Hepatocyte (in vitro differentiated cells): ENCODE measurements at regions not wholly inside any gene's neighbourhood (a gene's known extent, or its start where the extent isn't known, plus 50 kb on each side); places are given as distances from the start of the nearest gene placed in this dataset. TPM values are rescaled to one million over a fixed set of nuclear protein-coding genes. Genes with fewer than 3 reads are reported as not detected.

Source experiments
- DNase-seq: peaks from one replicate; pipeline ENCODE4 v3.0.0-alpha.2; 2016; ENCODE audit warnings: low spot score
- H2AFZ ChIP-seq: fragments of 200-600 bp; sonication (generic); 2 replicates; pipeline ENCODE4 v1.6.0; 2016; ENCODE audit warnings: antibody characterized with exemption, mild to moderate bottlenecking
- H3K27ac ChIP-seq: fragments of 200-600 bp; sonication (generic); 2 replicates; pipeline ENCODE4 v1.5.1; 2016; ENCODE audit warnings: mild to moderate bottlenecking
- H3K27me3 ChIP-seq: fragments of 200-600 bp; sonication (generic); 2 replicates; pipeline ENCODE4 v1.6.1; 2016
- H3K36me3 ChIP-seq: fragments of 200-600 bp; sonication (generic); replicated peaks from 2 replicates; pipeline ENCODE4 v1.5.1; 2016; ENCODE audit warnings: low read depth; ENCODE audit not compliant: insufficient read depth
- H3K4me1 ChIP-seq: fragments of 200-600 bp; sonication (generic); 2 replicates; pipeline ENCODE4 v1.5.1; 2016; ENCODE audit warnings: mild to moderate bottlenecking, moderate library complexity; ENCODE audit not compliant: insufficient read depth
- H3K4me2 ChIP-seq: fragments of 200-600 bp; sonication (generic); 2 replicates; pipeline ENCODE4 v1.6.0; 2016
- H3K4me3 ChIP-seq: fragments of 200-600 bp; sonication (generic); 2 replicates; pipeline ENCODE4 v1.5.1; 2016; ENCODE audit warnings: mild to moderate bottlenecking
- H3K79me2 ChIP-seq: fragments of 200-600 bp; sonication (generic); 2 replicates; pipeline ENCODE4 v1.6.0; 2017; ENCODE audit warnings: mild to moderate bottlenecking
- H3K9me2 ChIP-seq: fragments of 200-600 bp; sonication (generic); replicated peaks from 2 replicates; pipeline ENCODE4 v1.6.0; 2017; ENCODE audit warnings: mild to moderate bottlenecking; ENCODE audit not compliant: insufficient read depth
- H3K9me3 ChIP-seq: fragments of 200-600 bp; sonication (generic); 2 replicates; pipeline ENCODE4 v1.5.1; 2016; ENCODE audit warnings: low read depth, mild to moderate bottlenecking
- H4K20me1 ChIP-seq: fragments of 200-600 bp; sonication (generic); 2 replicates; pipeline ENCODE4 v1.6.0; 2016; ENCODE audit warnings: mild to moderate bottlenecking; ENCODE audit not compliant: insufficient read depth, poor library complexity, severe bottlenecking
- CTCF ChIP-seq: fragments of 200-600 bp; sonication (generic); IDR thresholded peaks from 2 replicates; pipeline ENCODE4 v1.5.1; 2016; ENCODE audit warnings: antibody characterized with exemption, mild to moderate bottlenecking; ENCODE audit not compliant: poor library complexity
- EZH2 ChIP-seq: fragments of 200-600 bp; sonication (generic); IDR thresholded peaks from 2 replicates; pipeline ENCODE4 v1.6.1; 2016; ENCODE audit warnings: antibody characterized with exemption, mild to moderate bottlenecking, borderline replicate concordance
- EZH2phosphoT487 ChIP-seq: fragments of 200-600 bp; sonication (generic); IDR thresholded peaks from one replicate; pipeline ENCODE4 v1.6.1; 2018; ENCODE audit warnings: antibody characterized with exemption, mild to moderate bottlenecking, low read depth, moderate library complexity; ENCODE audit not compliant: unreplicated experiment, severe bottlenecking
- WGBS: methylation state at CpG from one replicate; pipeline ENCODE4 v1.1.6; 2016; ENCODE audit warnings: low lambda C conversion rate; ENCODE audit errors: missing lambda C conversion rate; 5-methylcytosine and 5-hydroxymethylcytosine counted together
- small RNA-seq: library from RNA; depleted of rRNA; stranded (forward); fragments of <200 nt; gene quantifications from one replicate; pipeline ENCODE3, GENCODE V24; 2014

DNA sequence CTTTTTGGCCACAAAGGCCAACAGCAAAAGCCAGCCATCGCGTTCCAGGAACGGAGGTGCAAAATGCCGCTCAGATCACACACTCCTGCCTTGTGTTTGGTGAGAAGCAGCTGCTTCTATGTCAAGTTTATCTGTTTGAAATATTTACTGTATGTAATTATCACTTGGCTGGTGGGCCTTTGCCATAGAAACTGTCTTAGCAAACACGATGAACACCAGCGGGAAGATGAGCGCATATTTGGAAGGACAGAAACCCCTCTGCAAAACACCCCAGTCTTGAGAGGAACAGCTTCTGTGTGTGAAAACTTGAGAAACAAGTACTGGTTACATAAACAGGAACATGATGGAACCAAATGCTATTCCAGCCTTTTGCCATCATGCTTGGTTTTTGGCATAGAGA, 59.7 kb downstream of the SCG2 start:
- H4K20me1 ChIP-seq = no peaks in the 10 kb centered on the region
- DNase-seq = no peak
- H2AFZ ChIP-seq = no peak overlapping the region
- no peaks in the 10 kb centered on the region for H3K36me3 ChIP-seq
- 95% methylated on average over 7 of the region's 7 CpGs for WGBS
- TF ChIP-seq CTCF = no peak
- TF ChIP-seq EZH2 = no peak
- TF ChIP-seq EZH2phosphoT487 = no peak
- no peak overlapping the region for H3K4me2 ChIP-seq
- no peaks in the 10 kb centered on the region for H3K9me2 ChIP-seq
- no peaks in the 10 kb centered on the region for H3K27me3 ChIP-seq
- no peaks in the 10 kb centered on the region for H3K9me3 ChIP-seq
- H3K27ac ChIP-seq = no peak overlapping the region
- no peaks in the 10 kb centered on the region for H3K79me2 ChIP-seq
- no peak overlapping the region for H3K4me3 ChIP-seq
- H3K4me1 ChIP-seq = peaks cover 20% of the 10 kb centered on the region

DNA sequence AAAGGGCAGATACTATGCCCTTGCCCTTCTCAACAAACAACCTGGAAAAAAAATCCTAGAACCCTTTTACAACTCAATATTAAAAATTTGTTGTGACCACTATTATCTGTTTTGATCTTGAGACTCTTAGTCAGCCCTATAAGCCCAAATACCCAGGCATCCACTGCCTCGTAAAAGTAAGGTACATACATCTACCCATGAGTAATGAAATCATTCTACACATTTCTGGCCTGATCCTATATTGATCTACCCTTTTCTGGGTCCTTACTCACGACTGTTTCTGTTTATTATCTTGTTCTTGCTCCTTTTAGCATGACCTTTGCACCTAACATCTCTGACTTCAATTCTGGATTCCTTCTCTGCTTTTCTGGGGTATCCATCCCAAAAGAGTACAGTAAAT, 56.8 kb downstream of the SCG2 start:
- H3K36me3 ChIP-seq = no peaks in the 10 kb centered on the region
- no peak overlapping the region for H3K27ac ChIP-seq
- no peak for DNase-seq
- H3K4me1 ChIP-seq = peaks cover 3% of the 10 kb centered on the region
- no peak overlapping the region for H2AFZ ChIP-seq
- H4K20me1 ChIP-seq = no peaks in the 10 kb centered on the region
- H3K4me3 ChIP-seq = no peak overlapping the region
- H3K9me3 ChIP-seq = no peaks in the 10 kb centered on the region
- H3K4me2 ChIP-seq = no peak overlapping the region
- no peaks in the 10 kb centered on the region for H3K27me3 ChIP-seq
- H3K9me2 ChIP-seq = no peaks in the 10 kb centered on the region
- no peaks in the 10 kb centered on the region for H3K79me2 ChIP-seq
- TF ChIP-seq CTCF (no peak), EZH2 (no peak), EZH2phosphoT487 (no peak)
- 48% methylated on average over 2 of the region's 2 CpGs for WGBS

DNA sequence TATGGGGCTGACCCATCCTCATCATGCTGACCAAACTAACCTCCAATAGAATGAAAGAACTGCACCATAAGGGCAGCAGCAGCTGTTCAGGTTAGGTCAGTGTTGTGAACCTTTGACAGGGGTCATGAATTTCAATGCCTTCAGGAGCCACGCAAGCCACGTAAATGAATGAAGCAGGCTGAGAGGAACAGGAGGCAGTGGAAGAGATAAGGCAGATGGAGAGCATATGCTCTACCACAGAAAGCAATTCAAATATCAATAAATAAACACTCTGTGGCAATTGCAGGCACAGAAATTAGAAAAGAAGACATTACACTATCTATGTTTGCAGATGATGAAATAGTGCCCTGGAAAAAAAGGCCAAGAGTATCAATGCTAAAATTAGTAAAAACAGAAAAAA, 56.3 kb downstream of the SCG2 start:
- no peaks in the 10 kb centered on the region for H3K9me2 ChIP-seq
- H3K36me3 ChIP-seq = no peaks in the 10 kb centered on the region
- WGBS = 48% methylated on average over 2 of the region's 2 CpGs
- H4K20me1 ChIP-seq = no peaks in the 10 kb centered on the region
- DNase-seq = no peak
- no peak overlapping the region for H3K4me2 ChIP-seq
- no peak for TF ChIP-seq EZH2
- TF ChIP-seq EZH2phosphoT487 = no peak
- no peak for TF ChIP-seq CTCF
- H3K79me2 ChIP-seq = no peaks in the 10 kb centered on the region
- no peak overlapping the region for H3K4me3 ChIP-seq
- no peaks in the 10 kb centered on the region for H3K27me3 ChIP-seq
- H2AFZ ChIP-seq = no peak overlapping the region
- no peaks in the 10 kb centered on the region for H3K9me3 ChIP-seq
- H3K27ac ChIP-seq = no peak overlapping the region
- H3K4me1 ChIP-seq = peaks cover 3% of the 10 kb centered on the region

Small RNAs in the stretch of these regions (small RNA-seq; reads per million reads assigned to genes)
- not detected for gene HIGD1AP4
- gene RN7SL807P = not detected
